HCT116 (cell line): ENCODE measurements at regions not wholly inside any gene's neighbourhood (a gene's known extent, or its start where the extent isn't known, plus 50 kb on each side); places are given as distances from the start of the nearest gene placed in this dataset.

Source experiments
- ATAC-seq: fragments of 200-7000 bp; cut with Tn5 transposase; 2 replicates; pipeline ENCODE4 v1.9.1; 2020; ENCODE audit warnings: mild to moderate bottlenecking, moderate library complexity
- BruUV-seq: library from RNA; stranded (reverse); fragments of 400-500 nt; replicated peaks from 2 replicates; lab custom pipeline; 2021; lab: Mats Ljungman, UMichigan
- CTCF ChIA-PET: fragments of 300-600 bp; sonication (Branson Sonifier 250); formaldehyde crosslinking; loops from one replicate; lab custom pipeline; 2021; ENCODE audit warnings: antibody characterized with exemption; lab: Charles Lee
- POLR2A ChIA-PET: fragments of 300-600, 350-600 bp; sonication (Branson Sonifier 250); formaldehyde crosslinking; loops from one replicate; lab custom pipeline; 2021; ENCODE audit warnings: antibody characterized with exemption; lab: Charles Lee
- RAD21 ChIA-PET, 2 experiments: fragments of 300-600 bp; sonication (Branson Sonifier 250); formaldehyde crosslinking; loops; one replicate each; lab custom pipeline; 2023; ENCODE audit warnings: low total read pairs in 2 of 2; ENCODE audit not compliant: uncharacterized antibody in 2 of 2, unreplicated experiment in 2 of 2, low non-redundant PET in 1 of 2; lab: Charles Lee
- DNase-seq: peaks from one replicate; pipeline ENCODE4 v3.0.0-alpha.2; 2010; ENCODE audit warnings: low read depth, low spot score
- H2AFZ ChIP-seq: fragments of 200-600 bp; shearing (Covaris generic), sonication (generic); 2 replicates; pipeline ENCODE4 v1.6.1; 2017; ENCODE audit warnings: low read depth, mixed run types, mixed read lengths, antibody characterized with exemption, low read length; ENCODE audit not compliant: poor library complexity, severe bottlenecking
- H3K27ac ChIP-seq: 2 replicates; pipeline ENCODE4 v1.5.1; 2012; ENCODE audit warnings: low read depth, low read length
- H3K27me3 ChIP-seq: fragments of 200-600 bp; sonication (generic); 2 replicates; pipeline ENCODE4 v1.6.1; 2016; ENCODE audit warnings: mixed run types, low read length, mixed read lengths; ENCODE audit not compliant: insufficient read depth
- H3K36me3 ChIP-seq, 2 experiments: fragments of 200-500 bp in 1 of 2; fragments of 200-600 bp in 1 of 2; sonication (Bioruptor generic) in 1 of 2; sonication (generic) in 1 of 2; 2 replicates each; pipeline versions ENCODE4 v1.5.1 to v1.6.1; 2014 to 2016; ENCODE audit warnings: low read length in 2 of 2, inconsistent platforms in 1 of 2, mixed read lengths in 1 of 2, mixed run types in 1 of 2; ENCODE audit not compliant: insufficient read depth in 2 of 2, control insufficient read depth in 1 of 2
- H3K4me1 ChIP-seq, 2 experiments: fragments of 200-600 bp in 1 of 2; sonication (generic) in 1 of 2; 2 replicates each; pipeline versions ENCODE4 v1.5.1 to v1.6.1; 2012 to 2017; ENCODE audit warnings: low read length in 2 of 2, inconsistent platforms in 1 of 2, mild to moderate bottlenecking in 1 of 2, mixed read lengths in 1 of 2, mixed run types in 1 of 2, moderate library complexity in 1 of 2; ENCODE audit not compliant: insufficient read depth in 2 of 2, control insufficient read depth in 1 of 2
- H3K4me2 ChIP-seq: fragments of 200-600 bp; sonication (generic); 2 replicates; pipeline ENCODE4 v1.6.1; 2017; ENCODE audit warnings: mixed run types, low read length, mixed read lengths
- H3K4me3 ChIP-seq, 2 experiments: fragments of 200-600 bp in 1 of 2; sonication (generic) in 1 of 2; replicated peaks in 1 of 2; 2 replicates each; pipeline ENCODE4 v1.5.1; 2011 to 2016; ENCODE audit warnings: low read length in 2 of 2, control low read depth in 1 of 2, low read depth in 1 of 2, mild to moderate bottlenecking in 1 of 2, mixed read lengths in 1 of 2, mixed run types in 1 of 2
- H3K79me2 ChIP-seq: fragments of 200-600 bp; sonication (generic); 2 replicates; pipeline ENCODE4 v1.6.1; 2017; ENCODE audit warnings: mild to moderate bottlenecking, mixed run types, low read length, moderate library complexity, mixed read lengths; ENCODE audit not compliant: insufficient read depth
- H3K9ac ChIP-seq: fragments of 200-600 bp; sonication (generic); 2 replicates; pipeline ENCODE4 v1.6.1; 2016; ENCODE audit warnings: low read length, mixed read lengths
- H3K9me2 ChIP-seq: fragments of 200-600 bp; sonication (generic), shearing (Covaris generic); 2 replicates; pipeline ENCODE4 v1.6.1; 2017; ENCODE audit warnings: mixed run types, mild to moderate bottlenecking, moderate library complexity; ENCODE audit not compliant: insufficient read depth
- H3K9me3 ChIP-seq, 2 experiments: fragments of 200-500 bp in 1 of 2; fragments of 200-600 bp in 1 of 2; sonication (Bioruptor generic) in 1 of 2; sonication (generic) in 1 of 2; 2 replicates each; pipeline ENCODE4 v1.6.1; 2014 to 2017; ENCODE audit warnings: low read length in 2 of 2, mixed read lengths in 2 of 2, inconsistent platforms in 1 of 2, low read depth in 1 of 2, mild to moderate bottlenecking in 1 of 2, mixed run types in 1 of 2, moderate library complexity in 1 of 2; ENCODE audit not compliant: control insufficient read depth in 1 of 2, insufficient read depth in 1 of 2
- H4K20me1 ChIP-seq: fragments of 200-600 bp; sonication (generic), shearing (Covaris generic); 2 replicates; pipeline ENCODE4 v1.6.1; 2017; ENCODE audit warnings: mixed run types, mild to moderate bottlenecking, moderate library complexity; ENCODE audit not compliant: insufficient read depth
- CBX3 ChIP-seq: IDR thresholded peaks from 2 replicates; pipeline ENCODE4 v1.6.1; 2012; ENCODE audit warnings: low read depth
- CEBPB ChIP-seq: IDR thresholded peaks from 2 replicates; pipeline ENCODE4 v1.6.1; 2012; ENCODE audit warnings: low read depth
- EGR1 ChIP-seq: IDR thresholded peaks from 2 replicates; pipeline ENCODE4 v1.6.1; 2012; ENCODE audit warnings: low read depth
- EZH2 ChIP-seq: fragments of 200-600 bp; sonication (generic); IDR thresholded peaks from 2 replicates; pipeline ENCODE4 v1.6.1; 2017; ENCODE audit warnings: antibody characterized with exemption, mixed run types
- EZH2phosphoT487 ChIP-seq: fragments of 200-600 bp; IDR thresholded peaks from 2 replicates; pipeline ENCODE4 v1.6.1; 2018; ENCODE audit warnings: antibody characterized with exemption, borderline replicate concordance
- FOSL1 ChIP-seq: IDR thresholded peaks from 2 replicates; pipeline ENCODE4 v1.6.1; 2012; ENCODE audit warnings: low read depth
- JUND ChIP-seq: IDR thresholded peaks from 2 replicates; pipeline ENCODE4 v1.6.1; 2012
- POLR2A ChIP-seq: IDR thresholded peaks from 2 replicates; pipeline ENCODE4 v1.7.0; 2011; ENCODE audit warnings: borderline replicate concordance; ENCODE audit not compliant: insufficient read depth, insufficient read length; ENCODE audit errors: extremely low read depth
- RAD21 ChIP-seq: IDR thresholded peaks from 2 replicates; pipeline ENCODE4 v1.6.1; 2012; ENCODE audit warnings: low read depth, mild to moderate bottlenecking
- SP1 ChIP-seq: IDR thresholded peaks from 2 replicates; pipeline ENCODE4 v1.6.1; 2012; ENCODE audit warnings: low read depth
- SRF ChIP-seq: IDR thresholded peaks from 2 replicates; pipeline ENCODE4 v1.6.1; 2012; ENCODE audit warnings: low read depth
- YY1 ChIP-seq: IDR thresholded peaks from 2 replicates; pipeline ENCODE4 v1.6.1; 2011; ENCODE audit warnings: low read length, low read depth, moderate library complexity, mild to moderate bottlenecking; ENCODE audit not compliant: insufficient replicate concordance; ENCODE audit errors: extremely low read depth
- ZFX ChIP-seq: fragments of 450-650 bp; IDR thresholded peaks from 2 replicates; pipeline ENCODE4 v1.6.1; 2017
- ZNF274 ChIP-seq: fragments of 200-500 bp; sonication (Bioruptor generic); IDR thresholded peaks from 2 replicates; pipeline ENCODE4 v1.6.1; 2014; ENCODE audit warnings: mild to moderate bottlenecking, low read depth, low read length, inconsistent platforms
- intact Hi-C: fragments of 100-400 bp; cut with micrococcal nuclease; formaldehyde crosslinking; loops from 2 replicates; pipeline ENCODE4 v1.10.0; 2022
- TF ChIP-seq, protein P1 (sequence below): IDR thresholded peaks from 2 replicates; pipeline ENCODE4 v1.6.1; 2012
- TF ChIP-seq, protein P2 (sequence below): IDR thresholded peaks from 2 replicates; pipeline ENCODE4 v1.6.1; 2011; ENCODE audit warnings: mild to moderate bottlenecking, low read length, moderate library complexity; ENCODE audit not compliant: insufficient replicate concordance; ENCODE audit errors: extremely low read depth

DNA sequence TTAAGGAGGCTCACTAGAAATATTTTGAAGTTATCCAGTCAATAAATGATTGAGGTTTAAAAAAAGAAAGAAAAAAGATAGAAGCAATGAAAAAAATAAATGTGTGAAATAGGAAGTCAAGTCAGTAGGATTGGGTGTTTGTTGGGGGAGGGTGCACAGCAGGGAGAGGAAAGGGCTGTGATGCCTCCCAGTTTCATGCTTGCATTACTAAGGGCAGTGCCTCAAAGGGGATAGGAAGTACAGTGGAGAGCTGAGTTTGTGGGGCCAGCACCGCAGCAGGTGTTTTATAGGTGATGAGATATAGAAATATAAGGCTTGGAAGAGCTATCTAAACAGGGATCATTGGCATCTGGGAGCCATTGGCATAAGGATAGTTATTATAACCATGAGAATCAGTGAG is 919.2 kb downstream of the STIM2 start:
- ATAC-seq: no peak
- TF ChIP-seq FOSL1: no peak
- no peak for TF ChIP-seq POLR2A
- no peak for TF ChIP-seq EZH2phosphoT487
- TF ChIP-seq, protein P1, sequence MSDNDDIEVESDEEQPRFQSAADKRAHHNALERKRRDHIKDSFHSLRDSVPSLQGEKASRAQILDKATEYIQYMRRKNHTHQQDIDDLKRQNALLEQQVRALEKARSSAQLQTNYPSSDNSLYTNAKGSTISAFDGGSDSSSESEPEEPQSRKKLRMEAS: no peak
- no peak for TF ChIP-seq CEBPB
- TF ChIP-seq YY1: no peak
- no peak for TF ChIP-seq SRF
- TF ChIP-seq JUND: no peak
- TF ChIP-seq, all 23 proteins: peak for 0
- Histone ChIP-seq H3K79me2 (no peaks in the 10 kb centered on the region), H3K27ac (no peak overlapping the region), H3K9me3 (no peaks in the 10 kb centered on the region), H3K36me3 (no peaks in the 10 kb centered on the region), H3K4me2 (no peak overlapping the region), H3K9me2 (no peaks in the 10 kb centered on the region), H4K20me1 (no peaks in the 10 kb centered on the region), H2AFZ (no peak overlapping the region), H3K4me1 (no peaks in the 10 kb centered on the region), H3K4me3 (no peak overlapping the region), H3K27me3 (no peaks in the 10 kb centered on the region), H3K9ac (no peak overlapping the region)
- BruUV-seq: no TSS peak
- DNase-seq: no peak
- POLR2A ChIA-PET: no interaction called here
- RAD21 ChIA-PET: no interaction called here
- intact Hi-C loops: no loop called here
- CTCF ChIA-PET: no interaction called here

DNA sequence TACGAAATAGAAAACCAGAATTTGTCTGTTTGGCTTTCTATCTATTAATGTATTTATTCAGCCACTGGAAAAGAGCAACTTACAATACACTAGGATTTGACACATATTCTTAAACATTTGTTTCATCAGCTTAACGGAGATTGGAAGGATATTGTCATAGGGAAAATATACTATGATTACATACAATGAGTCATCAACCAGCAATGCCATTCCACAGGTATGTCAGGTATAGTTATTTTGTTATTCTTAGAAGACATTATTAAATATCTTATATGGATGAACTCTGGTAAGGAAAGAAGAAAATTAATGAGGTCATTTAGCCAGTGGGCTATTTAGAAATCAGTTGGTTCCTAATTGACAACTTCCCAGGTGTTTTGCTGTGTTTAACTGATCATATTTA is 926.6 kb downstream of the STIM2 start:
- Histone ChIP-seq H3K4me2 (no peak overlapping the region), H3K36me3 (no peaks in the 10 kb centered on the region), H3K79me2 (no peaks in the 10 kb centered on the region), H3K4me1 (peaks cover 0 to 10% of the 10 kb centered on the region in 2 experiments; a peak in 1 of 4 replicates), H3K9me3 (no peaks in the 10 kb centered on the region), H2AFZ (no peak overlapping the region), H3K27me3 (no peaks in the 10 kb centered on the region), H3K27ac (no peak overlapping the region), H3K9me2 (no peaks in the 10 kb centered on the region), H3K4me3 (no peak overlapping the region), H4K20me1 (no peaks in the 10 kb centered on the region), H3K9ac (no peak overlapping the region)
- ATAC-seq (no peak), DNase-seq (peak; percentile 6)
- POLR2A ChIA-PET: no interaction called here
- CTCF ChIA-PET: no interaction called here
- TF ChIP-seq, protein P2, sequence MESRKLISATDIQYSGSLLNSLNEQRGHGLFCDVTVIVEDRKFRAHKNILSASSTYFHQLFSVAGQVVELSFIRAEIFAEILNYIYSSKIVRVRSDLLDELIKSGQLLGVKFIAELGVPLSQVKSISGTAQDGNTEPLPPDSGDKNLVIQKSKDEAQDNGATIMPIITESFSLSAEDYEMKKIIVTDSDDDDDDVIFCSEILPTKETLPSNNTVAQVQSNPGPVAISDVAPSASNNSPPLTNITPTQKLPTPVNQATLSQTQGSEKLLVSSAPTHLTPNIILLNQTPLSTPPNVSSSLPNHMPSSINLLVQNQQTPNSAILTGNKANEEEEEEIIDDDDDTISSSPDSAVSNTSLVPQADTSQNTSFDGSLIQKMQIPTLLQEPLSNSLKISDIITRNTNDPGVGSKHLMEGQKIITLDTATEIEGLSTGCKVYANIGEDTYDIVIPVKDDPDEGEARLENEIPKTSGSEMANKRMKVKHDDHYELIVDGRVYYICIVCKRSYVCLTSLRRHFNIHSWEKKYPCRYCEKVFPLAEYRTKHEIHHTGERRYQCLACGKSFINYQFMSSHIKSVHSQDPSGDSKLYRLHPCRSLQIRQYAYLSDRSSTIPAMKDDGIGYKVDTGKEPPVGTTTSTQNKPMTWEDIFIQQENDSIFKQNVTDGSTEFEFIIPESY: no peak
- TF ChIP-seq SP1: 0 out of 2 replicates have a peak, but pooled peaks have one; percentile 19
- TF ChIP-seq JUND: 0 out of 2 replicates have a peak, but pooled peaks have one; percentile 23
- TF ChIP-seq POLR2A: no peak
- no peak for TF ChIP-seq RAD21
- TF ChIP-seq FOSL1: peak; percentile 32; the same call in 1 of the 2 replicates
- TF ChIP-seq, protein P1: no peak
- no peak for TF ChIP-seq CEBPB
- TF ChIP-seq ZNF274: no peak
- TF ChIP-seq EGR1: no peak
- TF ChIP-seq EZH2: no peak
- TF ChIP-seq ZFX: no peak
- TF ChIP-seq CBX3: no peak
- intact Hi-C loops: no loop called here
- BruUV-seq: no TSS peak
- RAD21 ChIA-PET: no interaction called here
